CD4-positive, alpha-beta T cell treated with Interleukin-4 for 1 hour (primary cell): ENCODE measurements at regions not wholly inside any gene's neighbourhood (a gene's known extent, or its start where the extent isn't known, plus 50 kb on each side); places are given as distances from the start of the nearest gene placed in this dataset.
"Not testable (repeated sequence)": the region's sequence is repeated elsewhere in the genome, so short reads cannot be mapped to it uniquely, and the experiment has no call there.

Experiments used
- DNase-seq, 2 donors: peaks; one replicate each; pipeline ENCODE4 v3.0.0-alpha.2; 2020 to 2022

DNA sequence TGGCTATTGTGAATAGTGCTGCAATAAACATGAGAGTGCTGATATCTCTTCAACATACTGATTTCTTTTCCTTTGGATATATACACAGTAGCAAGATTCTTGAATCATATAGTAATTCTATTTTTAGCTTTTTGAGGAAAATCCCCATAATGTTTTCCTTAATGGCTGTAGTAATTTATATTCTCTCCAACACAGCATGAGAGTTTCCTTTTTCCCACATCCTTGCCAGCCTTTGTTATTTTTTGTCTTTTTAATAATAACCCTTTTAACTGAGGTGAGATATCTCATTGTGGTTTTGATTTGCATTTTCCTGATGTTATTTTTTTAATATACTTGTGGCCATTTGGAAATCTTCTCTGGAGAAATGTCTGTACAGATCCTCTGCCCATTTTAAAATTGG, 132.6 kb downstream of the PRL start:
- DNase-seq: no peak

DNA sequence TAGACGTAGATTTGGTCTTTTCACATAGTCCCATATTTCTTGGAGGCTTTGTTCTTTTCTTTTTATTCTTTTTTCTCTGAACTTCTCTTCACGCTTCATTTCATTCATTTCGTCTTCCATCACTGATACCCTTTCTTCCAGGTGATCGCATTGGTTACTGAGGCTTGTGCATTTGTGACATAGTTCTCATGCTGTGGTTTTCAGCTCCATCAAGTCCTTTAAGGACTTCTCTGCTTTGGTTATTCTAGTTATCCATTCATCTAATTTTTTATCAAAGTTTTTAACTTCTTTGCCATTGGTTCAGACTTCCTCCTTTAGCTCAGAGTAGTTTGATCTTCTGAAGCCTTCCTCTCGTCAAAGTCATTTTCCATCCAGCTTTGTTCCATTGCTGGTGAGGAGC, 125.8 kb downstream of the PRL start:
- not testable (repeated sequence) for DNase-seq

DNA sequence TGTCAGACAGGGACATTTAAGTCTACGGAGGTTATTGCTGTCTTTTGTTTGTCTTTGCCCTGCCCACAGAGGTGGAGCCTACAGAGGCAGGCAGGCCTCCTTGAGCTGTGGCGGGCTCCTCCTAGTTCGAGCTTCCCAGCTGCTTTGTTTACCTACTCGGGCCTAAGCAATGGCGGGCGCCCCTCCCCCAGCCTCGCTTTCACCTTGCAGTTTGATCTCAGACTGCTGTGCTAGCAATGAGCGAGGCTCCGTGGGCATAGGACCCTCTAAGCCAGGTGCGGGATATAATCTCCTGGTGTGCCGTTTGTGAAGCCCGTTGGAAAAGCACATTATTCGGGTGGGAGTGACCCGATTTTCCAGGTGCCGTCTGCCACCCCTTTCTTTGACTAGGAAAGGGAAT, 125.0 kb downstream of the PRL start:
- not testable (repeated sequence) for DNase-seq

DNA sequence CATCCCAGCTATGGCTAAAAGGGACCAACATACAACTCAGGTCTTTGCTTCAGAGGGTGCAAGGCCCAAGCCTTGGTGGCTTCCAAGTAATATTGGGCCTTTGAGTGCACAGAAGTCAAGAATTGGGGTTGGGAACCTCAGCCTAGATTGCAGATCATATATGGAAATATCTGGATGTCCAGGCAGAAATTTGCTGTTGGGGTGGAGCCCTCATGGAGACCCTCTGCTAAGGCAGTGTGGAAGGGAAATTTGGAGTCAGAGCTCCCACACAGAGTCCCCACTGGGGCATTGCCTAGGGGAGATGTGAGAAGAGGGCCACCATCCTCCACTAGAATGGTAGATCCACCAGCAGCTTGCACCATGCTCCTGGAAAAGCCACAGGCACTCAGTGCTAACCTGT, 123.5 kb downstream of the PRL start:
- DNase-seq: no peak

DNA sequence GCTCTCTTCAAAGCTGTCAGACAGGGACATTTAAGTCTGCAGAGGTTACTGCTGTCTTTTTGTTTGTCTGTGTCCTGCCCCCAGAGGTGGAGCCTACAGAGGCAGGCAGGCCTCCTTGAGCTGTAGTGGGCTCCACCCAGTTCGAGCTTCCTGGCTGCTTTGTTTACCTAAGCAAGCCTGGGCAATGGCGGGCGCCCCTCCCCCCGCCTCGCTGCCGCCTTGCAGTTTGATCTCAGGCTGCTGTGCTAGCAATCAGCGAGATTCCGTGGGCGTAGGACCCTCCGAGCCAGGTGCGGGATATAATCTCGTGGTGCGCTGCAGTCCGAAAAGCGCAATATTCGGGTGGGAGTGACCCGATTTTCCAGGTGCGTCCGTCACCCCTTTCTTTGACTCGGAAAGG, 116.6 kb downstream of the PRL start:
- not testable (repeated sequence) for DNase-seq

DNA sequence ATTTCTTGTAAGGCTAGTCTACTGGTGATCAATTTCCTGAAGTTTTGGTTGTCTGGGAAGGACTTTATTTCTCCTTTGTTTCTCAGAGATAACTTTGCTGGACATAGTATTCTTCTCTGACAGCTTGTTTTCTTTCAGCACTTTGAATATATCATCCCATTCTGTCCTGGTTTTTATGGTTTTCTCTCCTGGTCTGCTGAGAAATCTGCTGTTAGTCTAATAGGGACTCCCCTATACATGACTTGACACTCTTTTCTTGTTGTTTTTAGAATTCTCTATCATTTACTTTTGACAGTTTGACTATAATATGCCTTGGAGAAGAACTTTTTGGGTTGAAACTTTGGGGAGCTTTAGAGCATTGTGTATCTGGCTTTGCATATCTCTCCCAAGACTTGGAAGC, 112.5 kb downstream of the PRL start:
- DNase-seq: no peak

DNA sequence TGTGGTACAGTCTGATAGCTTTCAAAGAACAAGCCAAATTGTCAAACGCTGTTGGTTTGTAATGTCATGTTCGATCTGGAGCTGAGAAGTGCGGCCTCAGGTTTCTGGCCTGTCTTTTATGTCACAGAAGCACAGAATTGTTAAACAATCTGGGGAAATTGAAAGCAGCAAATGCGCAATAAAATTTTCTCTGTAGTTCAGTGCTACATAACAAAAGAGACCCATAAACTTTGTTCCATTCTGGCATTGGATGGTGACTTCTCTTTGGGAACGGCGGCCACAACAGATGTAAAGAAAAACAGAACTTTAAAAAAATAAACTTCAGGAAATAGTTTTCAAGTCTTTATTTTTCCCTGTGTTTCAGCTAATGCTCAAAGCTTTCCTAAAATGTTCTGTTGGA, 106.9 kb downstream of the PRL start:
- no peak for DNase-seq

DNA sequence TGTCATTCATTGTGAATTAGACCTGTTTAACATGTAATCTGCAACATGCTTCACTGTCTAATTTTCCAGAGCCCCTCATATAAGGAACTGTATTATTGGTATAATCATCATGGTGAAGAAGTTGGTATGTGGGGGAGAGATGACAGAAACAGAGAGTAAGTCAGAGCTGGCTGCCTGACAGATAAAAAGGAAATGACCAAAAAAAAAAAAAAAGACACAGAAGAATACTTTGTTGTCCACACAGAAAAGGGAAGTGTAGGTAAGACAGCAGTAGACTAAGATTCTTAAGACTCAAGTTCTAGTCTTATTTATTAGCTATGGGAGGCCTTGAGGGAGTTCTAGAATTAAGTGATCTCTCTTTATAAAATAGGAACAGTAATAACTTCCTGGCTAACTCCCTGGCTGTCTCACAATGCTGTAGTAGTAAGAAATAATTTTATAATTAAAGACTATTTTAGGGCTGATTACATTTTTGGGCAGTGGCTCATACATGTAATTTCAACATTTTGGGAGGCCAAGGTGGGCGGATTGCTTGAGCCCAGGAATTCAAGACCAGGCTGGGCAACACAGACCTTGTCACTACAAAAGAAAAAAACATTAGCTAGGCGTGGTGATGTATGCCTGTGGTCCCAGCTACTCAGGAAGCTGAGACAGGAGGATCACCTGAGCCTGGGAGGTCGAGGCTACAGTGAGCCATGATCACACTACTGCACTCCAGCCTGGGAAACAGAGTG, 102.5 kb downstream of the PRL start:
- DNase-seq: no peak

DNA sequence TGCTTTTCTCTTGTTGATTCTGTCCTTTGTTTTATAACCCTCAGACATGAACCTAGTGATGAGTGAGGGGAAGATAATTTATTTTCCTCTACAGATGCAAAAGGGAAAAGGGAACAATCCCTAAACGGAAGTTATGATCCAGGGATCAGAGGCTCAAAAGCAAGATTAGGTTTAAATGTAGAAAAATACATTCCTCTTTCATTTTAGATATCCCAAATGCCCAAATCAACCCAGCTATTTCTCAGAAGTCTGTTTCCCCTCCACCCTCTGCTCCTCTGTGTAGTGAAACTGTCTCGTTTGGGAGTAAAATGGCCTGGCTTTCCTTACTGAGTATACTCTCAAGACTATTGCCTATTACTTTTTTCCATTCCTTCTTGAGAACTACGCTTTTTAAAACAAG, 97.1 kb downstream of the PRL start:
- no peak for DNase-seq

DNA sequence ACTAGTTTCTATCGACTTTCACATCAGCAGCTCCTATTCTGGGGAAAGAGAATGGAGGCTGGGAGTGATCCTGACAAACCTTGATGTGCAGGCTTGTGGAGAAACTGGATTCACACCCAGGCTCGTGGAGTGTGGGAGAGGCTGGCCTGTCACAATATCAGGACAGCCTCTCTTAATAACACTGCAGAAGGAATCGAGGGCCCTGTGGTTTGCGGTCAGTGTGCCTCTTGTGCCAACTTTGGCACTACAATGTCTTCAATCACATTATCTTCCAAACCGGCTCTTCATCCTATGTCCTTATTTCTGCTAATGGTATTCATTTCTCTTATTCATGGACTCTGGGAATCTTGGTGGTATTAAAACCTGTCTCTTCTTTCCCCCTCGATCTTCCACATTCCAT, 92.7 kb downstream of the PRL start:
- no peak for DNase-seq

DNA sequence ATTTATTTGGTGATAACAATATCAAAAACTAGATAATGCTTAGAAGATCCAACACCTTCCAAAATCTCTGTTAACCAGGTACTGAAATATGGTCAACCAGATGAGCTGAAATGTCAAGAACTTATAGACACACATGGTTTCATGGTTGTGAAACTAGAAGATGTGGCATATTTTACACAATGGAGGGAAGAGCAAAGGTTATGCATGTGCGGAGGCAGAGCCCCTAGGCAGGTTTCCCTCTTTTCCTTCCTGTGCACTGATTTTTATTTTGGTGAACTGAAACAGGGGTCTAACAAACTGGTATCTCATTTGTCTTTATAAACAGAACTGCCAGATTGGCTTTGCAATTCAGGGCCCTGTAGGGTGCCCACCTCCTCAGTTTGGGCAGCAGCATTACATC, 91.6 kb downstream of the PRL start:
- no peak for DNase-seq

DNA sequence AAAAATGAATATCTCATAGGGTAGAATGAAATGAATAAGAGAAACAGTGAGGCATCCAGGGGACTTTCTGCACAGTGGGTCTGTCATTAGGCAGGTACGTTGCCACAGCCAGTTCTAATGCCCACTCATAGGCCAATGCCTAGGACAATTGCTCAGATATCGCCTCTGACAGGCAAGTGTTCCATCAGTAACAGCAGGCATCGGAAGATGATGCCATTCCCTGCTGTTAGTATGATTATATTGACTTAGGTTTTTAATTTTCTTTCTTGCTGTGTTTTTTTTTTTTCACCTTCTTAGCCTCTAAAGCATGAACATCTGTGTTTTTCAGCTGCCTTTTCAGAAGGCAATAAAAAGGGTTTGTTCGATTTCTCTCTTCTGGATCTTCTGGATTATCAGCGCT, 90.7 kb downstream of the PRL start:
- no peak for DNase-seq

DNA sequence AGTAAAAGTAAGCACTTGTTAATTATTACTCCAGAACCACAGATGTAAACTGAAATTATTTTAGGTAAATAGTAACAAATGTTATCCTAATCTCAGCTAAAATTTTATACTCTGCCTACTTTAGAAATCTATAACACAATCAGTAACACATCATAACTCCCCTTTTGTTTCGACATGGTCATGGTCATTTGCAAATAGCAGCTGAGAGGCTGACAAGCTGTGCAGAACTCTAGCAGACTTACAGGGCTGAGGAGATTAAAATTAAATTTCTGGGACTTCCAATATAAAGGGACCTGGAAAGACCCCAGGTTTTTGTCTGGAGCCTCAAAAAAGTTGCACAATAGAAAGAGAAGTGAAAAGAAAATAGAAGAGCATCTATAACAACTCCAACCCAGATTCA, 88.8 kb downstream of the PRL start:
- no peak for DNase-seq

DNA sequence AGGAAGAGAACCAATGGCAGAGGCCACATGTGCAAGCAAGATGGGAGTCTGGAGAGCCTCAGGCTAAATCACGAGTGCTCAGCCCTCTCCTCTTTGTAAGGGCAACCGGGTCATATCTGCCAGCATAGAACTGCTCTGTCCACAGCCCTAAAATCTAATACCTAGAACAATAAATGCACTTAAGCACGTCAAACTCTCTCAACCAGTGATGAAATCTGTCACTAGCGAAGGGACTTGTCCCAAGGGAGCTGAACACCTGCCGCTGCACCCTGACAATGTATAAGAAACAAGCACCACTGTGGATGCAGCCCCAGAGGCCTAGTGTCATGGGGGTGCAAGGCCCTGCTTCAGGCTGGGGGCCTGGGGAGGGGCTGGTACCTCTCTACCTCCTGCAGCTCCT, 82.5 kb downstream of the PRL start:
- DNase-seq: no peak

DNA sequence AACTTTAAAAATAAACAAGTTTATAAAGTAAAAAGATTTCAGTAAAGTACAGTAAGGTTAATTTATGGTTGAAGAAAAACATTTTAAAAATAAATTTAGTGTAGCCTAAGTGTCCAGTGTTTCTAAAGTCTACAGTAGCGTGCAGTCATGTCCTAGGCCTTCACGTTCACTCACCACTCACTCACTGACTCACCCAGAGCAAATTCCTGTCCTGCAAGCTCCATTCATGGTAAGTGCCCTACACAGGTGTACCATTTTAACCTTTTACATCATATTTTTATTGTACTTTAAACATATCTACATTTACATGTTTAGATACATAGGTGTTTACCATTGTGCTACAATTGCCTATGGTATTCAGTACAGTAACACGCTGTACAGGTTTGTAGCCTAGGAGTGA, 81.4 kb downstream of the PRL start:
- not testable (repeated sequence) for DNase-seq

DNA sequence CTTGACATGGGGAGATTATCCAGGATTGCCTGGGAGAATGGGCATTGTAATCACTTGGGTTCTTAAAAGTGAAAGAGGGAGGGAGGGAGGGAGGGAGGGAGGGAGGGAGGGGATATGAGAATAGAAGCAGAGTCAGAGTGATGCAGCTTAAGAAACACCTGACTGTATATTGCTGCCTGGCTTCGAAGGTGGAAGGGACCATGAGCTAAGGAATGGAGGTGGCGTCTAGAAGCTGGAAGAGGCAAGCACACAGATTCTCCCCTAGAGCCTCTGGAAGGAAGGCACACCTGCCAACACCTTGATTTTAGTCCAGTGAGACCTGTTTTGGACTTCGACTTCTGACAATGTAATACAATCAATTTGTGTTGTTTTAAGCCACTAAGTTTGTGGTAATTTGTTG, 78.4 kb downstream of the PRL start:
- DNase-seq: no peak

DNA sequence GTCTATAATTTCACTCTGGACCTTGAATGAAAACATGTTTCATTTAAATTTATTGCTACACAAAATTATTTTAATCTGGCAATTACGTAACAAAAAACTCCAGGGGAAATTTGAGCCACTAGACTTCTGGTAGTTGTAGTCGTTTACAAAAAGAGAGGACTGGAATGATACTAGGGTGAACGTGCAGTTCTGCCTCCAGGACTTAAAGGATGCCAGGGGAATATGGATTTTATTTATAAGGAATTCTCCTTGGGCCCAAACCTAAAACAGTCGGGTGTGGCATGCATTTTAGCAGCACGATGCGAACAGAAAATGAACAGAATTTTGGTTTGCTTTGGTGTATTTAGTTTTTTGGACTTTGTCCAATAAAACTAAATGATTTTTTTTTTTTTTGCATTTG, 76.9 kb downstream of the PRL start:
- DNase-seq: no peak

DNA sequence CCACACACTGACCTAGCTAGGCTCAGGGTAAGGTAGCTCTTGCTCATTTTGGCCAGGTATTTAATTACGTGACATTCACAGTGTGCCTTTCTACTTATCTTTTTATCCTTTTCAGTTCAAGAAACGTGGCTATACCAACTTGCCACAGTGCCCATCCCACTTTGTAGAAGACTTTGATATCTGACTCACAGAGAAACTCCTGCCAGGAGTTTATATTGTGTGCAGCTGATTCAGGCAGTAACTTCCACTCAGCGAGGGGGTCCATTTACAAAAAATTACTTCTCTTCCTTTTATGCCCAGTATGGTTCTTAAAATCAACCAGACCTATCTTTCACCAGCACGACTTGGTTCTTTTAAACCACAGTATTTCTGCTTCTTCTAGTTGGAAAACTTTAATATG, 75.6 kb downstream of the PRL start:
- DNase-seq: no peak

DNA sequence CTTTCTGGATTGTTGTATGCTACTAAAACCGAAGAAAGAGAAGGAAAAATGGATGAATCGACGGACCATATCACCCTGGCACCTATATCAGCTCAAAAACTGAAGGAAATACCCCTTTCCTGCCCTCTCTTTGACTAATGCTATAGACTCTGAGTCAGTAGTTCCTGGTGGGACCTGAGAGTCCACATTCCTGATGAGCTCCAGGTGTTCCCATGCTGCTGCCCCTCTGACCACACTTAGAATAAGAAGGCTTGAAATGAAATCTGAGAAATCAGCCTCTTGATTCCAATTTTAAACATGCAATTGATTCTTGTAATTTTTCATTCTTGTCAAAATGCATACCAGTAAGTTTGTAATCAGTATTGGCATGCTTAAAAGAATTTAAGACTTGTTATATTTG, 75.2 kb downstream of the PRL start:
- DNase-seq: no peak

DNA sequence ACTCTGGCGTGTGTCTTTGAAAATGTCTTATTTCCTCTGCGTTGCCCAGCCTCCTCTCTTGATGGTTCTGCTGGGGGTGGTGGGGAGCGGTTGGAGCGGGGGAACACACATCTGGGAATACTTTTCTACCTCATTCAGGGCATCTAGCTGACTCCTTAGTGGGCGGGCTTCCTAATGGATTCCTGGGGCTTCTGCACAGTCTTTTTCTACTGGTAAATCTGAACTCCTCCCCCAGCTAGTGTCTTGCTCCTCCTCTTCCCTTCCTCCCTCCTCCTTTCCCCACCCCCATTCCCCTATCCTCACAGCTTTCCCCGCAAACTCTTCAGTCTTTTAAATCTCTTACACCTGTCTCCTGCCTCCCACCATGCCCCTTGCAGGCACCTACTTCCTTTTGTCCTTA, 74.4 kb downstream of the PRL start:
- DNase-seq: no peak

DNA sequence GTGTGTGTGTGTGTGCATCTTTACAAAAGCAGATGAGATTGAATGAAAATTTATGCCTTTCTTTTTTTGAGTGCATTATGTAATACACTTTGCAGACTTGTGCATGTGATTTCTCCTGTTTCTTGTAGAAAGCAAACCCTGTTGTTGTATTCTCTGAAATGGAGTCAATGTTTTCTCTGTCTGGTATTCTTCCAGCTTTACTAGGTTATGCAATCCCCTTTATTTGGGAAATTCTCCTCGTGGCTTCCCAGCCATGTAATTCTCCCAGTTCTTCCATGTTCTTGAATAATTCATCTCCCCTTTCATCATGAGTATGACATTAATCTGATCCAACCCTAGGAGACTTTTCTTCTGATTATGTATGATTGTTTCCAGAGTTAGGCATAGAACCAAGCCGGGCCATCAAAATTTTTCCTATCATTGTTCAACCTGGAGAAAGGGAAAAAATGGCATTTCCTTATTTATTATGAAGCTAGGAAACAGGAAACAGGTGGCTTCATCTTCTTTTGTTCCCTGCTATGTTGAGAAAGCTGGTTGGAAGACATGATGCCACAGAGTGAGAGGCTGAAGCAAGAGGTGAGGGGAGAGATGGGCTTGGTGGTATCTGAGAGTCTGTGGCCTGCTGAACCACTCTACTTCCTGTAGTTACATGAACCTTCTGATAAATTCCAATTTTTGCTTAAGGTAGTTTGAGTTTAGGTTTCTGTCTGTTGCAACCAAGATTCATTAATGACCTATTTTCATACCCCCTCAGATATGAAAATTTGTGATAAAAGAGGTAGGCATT, 68.8 kb downstream of the PRL start:
- DNase-seq: no peak

DNA sequence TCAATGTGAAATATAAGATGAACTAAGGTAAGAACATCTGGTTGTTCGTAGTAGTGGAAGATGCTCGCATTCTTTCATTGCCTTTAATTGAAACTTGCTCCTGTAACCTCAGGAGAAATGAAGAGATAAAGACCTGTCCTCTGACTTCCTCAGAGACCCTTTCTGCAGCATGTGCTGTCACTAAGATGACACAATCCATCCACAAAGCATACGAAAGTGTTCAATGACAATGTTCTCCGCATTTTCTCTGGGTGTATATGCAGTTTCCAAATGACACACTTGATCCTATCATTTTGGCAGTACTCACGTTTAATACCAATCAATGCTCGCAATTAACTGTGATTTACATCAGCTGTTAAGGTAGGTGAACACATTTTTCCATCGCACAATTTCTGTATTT, 65.8 kb downstream of the PRL start:
- DNase-seq: no peak

DNA sequence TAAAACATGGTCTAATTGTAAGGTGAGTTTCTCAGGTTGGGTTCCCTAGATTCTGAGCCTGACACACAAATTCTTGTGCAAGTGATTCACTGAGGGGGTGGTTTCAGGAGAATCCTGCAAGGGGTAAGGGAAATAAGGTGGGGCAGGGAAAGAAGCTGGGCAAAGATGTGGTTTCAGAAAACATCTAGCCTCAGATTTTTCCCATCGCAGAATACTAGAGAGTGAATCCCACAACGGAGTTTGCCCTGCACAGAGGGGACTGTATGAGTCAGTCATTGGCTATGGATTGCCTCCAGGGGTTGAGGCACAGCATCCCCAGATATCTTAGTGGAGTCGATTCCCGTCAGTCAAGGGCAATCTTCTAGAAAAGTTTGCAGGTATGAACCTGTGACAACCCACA, 65.2 kb downstream of the PRL start:
- no peak for DNase-seq

DNA sequence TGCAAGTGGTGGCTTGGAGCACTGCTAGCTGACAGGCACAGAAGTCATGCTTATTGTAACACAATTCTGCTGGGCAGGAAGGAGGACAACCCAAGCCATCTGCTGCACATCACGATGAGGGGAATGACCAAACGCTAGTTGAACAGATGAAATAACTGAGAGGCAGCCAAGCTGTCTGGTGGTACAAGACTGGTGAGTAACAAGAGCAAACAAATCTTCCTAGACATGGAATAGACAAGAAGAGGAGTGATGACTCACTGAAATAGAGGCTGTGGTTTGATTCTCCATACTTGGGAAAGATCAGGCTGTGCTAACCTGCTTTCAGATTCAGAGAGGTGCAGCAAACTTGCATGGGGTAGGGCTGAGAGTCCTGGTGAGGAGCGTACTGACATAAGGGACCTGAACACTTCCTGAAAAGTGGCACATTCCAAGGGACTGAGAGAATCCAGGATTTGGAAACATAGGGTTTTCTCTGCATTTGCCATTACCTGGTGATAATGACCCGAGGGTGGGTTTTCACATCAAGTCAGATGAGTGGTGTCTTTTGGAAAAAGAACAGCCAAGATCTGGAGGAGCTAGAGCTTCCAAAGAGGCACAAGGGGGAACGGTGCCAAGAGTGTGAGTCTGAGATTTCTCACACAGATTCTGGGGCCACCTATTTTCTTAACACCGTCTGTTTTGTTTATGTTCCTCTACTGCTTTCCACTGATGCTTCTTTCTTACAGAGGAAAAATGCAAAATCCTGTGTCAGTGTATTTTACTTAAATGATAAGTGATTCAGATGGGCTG, 60.0 kb downstream of the PRL start:
- DNase-seq: no peak
